ENCODE measurements at regions not wholly inside any gene's neighbourhood (a gene's known extent, or its start where the extent isn't known, plus 50 kb on each side); places are given as distances from the start of the nearest gene placed in this dataset.

DNA sequence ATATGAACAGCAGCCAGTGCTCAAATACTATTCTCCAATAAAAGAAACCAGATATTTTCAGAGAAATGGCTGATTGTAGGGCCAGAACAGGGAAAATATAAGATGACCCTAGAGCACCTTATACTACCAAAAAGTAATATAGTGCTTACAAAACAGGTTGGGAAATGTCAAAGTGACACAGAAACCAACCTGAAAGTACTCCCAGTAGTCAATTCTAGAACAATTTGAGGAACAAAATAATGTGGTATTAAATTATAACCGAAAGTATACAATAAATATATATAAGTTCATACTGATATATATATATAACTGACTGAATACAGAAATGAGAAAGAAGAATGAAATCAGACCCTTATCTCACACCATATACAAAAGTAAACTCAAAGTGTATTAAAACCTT lies 657.2 kb upstream of the PHF14 start:
- Histone ChIP-seq H3K9me2 (replicated peaks; ENCODE audit: insufficient read depth, low read length) (no peaks in the 10 kb centered on the region), H3K79me2 (ENCODE audit: insufficient read depth, low read length) (no peaks in the 10 kb centered on the region), H3K4me3 (ENCODE audit: insufficient read depth, low read length, poor library complexity, severe bottlenecking) (no peak overlapping the region), H3K9me3 (ENCODE audit: insufficient read depth, low read length) (no peaks in the 10 kb centered on the region), H3K36me3 (ENCODE audit: low read length) (no peaks in the 10 kb centered on the region), H3K27ac (ENCODE audit: low read depth, low read length) (no peak overlapping the region), H2AFZ (ENCODE audit: low read depth, low read length, severe bottlenecking) (no peak overlapping the region), H3K27me3 (ENCODE audit: low read length) (no peaks in the 10 kb centered on the region), H3K4me2 (ENCODE audit: low read depth, low read length, poor library complexity, severe bottlenecking) (no peak overlapping the region), H3F3A (ENCODE audit: insufficient read depth) (no peaks in the 10 kb centered on the region), H4K20me1 (ENCODE audit: low read depth, low read length) (no peaks in the 10 kb centered on the region), H3K9ac (ENCODE audit: low read length) (no peak overlapping the region)
- TF ChIP-seq CTCF (IDR thresholded peaks at IDR 0.05; ENCODE audit: insufficient read depth, low read length, poor library complexity, severe bottlenecking) = no peak
- TF ChIP-seq EZH2phosphoT487 (conservative IDR thresholded peaks at IDR 0.05; ENCODE audit: low read length) = no peak

- Histone ChIP-seq H3K9me3 (ENCODE audit: insufficient read depth, low read length) (no peaks in the 10 kb centered on the region), H3K27me3 (ENCODE audit: low read length) (no peaks in the 10 kb centered on the region), H3K9ac (ENCODE audit: low read length) (no peak overlapping the region), H3K36me3 (ENCODE audit: low read length) (no peaks in the 10 kb centered on the region), H3K27ac (ENCODE audit: low read depth, low read length) (no peak overlapping the region), H3K9me2 (replicated peaks; ENCODE audit: insufficient read depth, low read length) (no peaks in the 10 kb centered on the region), H4K20me1 (ENCODE audit: low read depth, low read length) (no peaks in the 10 kb centered on the region), H2AFZ (ENCODE audit: low read depth, low read length, severe bottlenecking) (no peak overlapping the region), H3K79me2 (ENCODE audit: insufficient read depth, low read length) (no peaks in the 10 kb centered on the region), H3K4me2 (ENCODE audit: low read depth, low read length, poor library complexity, severe bottlenecking) (no peak overlapping the region), H3K4me3 (ENCODE audit: insufficient read depth, low read length, poor library complexity, severe bottlenecking) (no peak overlapping the region), H3F3A (ENCODE audit: insufficient read depth) (no peaks in the 10 kb centered on the region)
- no peak for TF ChIP-seq EZH2phosphoT487 (conservative IDR thresholded peaks at IDR 0.05; ENCODE audit: low read length)
- no peak for TF ChIP-seq CTCF (IDR thresholded peaks at IDR 0.05; ENCODE audit: insufficient read depth, low read length, poor library complexity, severe bottlenecking)
Measured at GRCh38 chr7:10325395-10325794, 648.3 kb upstream of the PHF14 start.

DNA sequence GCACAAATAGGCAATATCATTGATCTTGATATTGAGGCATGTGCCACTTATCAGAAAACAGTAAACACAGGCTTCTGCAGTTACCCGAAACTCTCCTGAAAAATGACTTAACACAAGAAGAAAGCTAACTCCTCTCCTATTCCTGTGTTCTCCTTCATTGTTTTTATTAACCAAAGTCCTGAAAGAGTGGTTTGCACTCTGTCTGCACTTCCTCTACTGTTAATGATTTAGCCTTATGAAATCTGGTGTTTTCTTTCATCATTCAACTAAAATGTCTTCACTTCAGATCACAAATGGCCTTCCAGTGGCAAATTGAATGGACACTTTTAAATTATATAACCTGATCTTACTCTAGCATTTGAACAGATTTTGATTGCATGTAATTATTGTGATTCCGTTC lies 630.6 kb upstream of the PHF14 start:
- no peaks in the 10 kb centered on the region for H3K27me3 ChIP-seq (ENCODE audit: low read length)
- no peak overlapping the region for H2AFZ ChIP-seq (ENCODE audit: low read depth, low read length, severe bottlenecking)
- H3K9me3 ChIP-seq (ENCODE audit: insufficient read depth, low read length) = no peaks in the 10 kb centered on the region

More for the DNA sequence above, 630.6 kb upstream of the PHF14 start:
- Histone ChIP-seq H3K4me3 (ENCODE audit: insufficient read depth, low read length, poor library complexity, severe bottlenecking) (no peak overlapping the region), H3K4me2 (ENCODE audit: low read depth, low read length, poor library complexity, severe bottlenecking) (no peak overlapping the region), H3K79me2 (ENCODE audit: insufficient read depth, low read length) (no peaks in the 10 kb centered on the region), H3F3A (ENCODE audit: insufficient read depth) (no peaks in the 10 kb centered on the region), H4K20me1 (ENCODE audit: low read depth, low read length) (no peaks in the 10 kb centered on the region), H3K36me3 (ENCODE audit: low read length) (no peaks in the 10 kb centered on the region), H3K9ac (ENCODE audit: low read length) (no peak overlapping the region), H3K27ac (ENCODE audit: low read depth, low read length) (no peak overlapping the region), H3K9me2 (replicated peaks; ENCODE audit: insufficient read depth, low read length) (no peaks in the 10 kb centered on the region)
- TF ChIP-seq EZH2phosphoT487 (conservative IDR thresholded peaks at IDR 0.05; ENCODE audit: low read length) (no peak), CTCF (IDR thresholded peaks at IDR 0.05; ENCODE audit: insufficient read depth, low read length, poor library complexity, severe bottlenecking) (no peak)
